Calu3 (cell line): ENCODE measurements at regions not wholly inside any gene's neighbourhood (a gene's known extent, or its start where the extent isn't known, plus 50 kb on each side); places are given as distances from the start of the nearest gene placed in this dataset.

Experiments
- BruUV-seq: library from RNA; stranded (reverse); fragments of 400-500 nt; replicated peaks from 2 replicates; lab custom pipeline; 2021; lab: Mats Ljungman, UMichigan
- CTCF ChIA-PET: fragments of 300-600 bp; sonication (Branson Sonifier 250); formaldehyde crosslinking; loops from one replicate; lab custom pipeline; 2022; ENCODE audit warnings: antibody characterized with exemption; lab: Charles Lee
- DNase-seq: peaks from one replicate; pipeline ENCODE4 v3.0.0; 2022
- H3K27ac Mint-ChIP-seq: one replicate; pipeline ENCODE4 v1.8.0; 2022; ENCODE audit warnings: mixed read lengths; ENCODE audit not compliant: unreplicated experiment
- H3K27me3 Mint-ChIP-seq: one replicate; pipeline ENCODE4 v1.8.0; 2022; ENCODE audit warnings: mixed read lengths; ENCODE audit not compliant: unreplicated experiment
- H3K36me3 Mint-ChIP-seq: one replicate; pipeline ENCODE4 v1.8.0; 2022; ENCODE audit warnings: mild to moderate bottlenecking, moderate library complexity, mixed read lengths; ENCODE audit not compliant: insufficient read depth, unreplicated experiment
- H3K4me1 Mint-ChIP-seq: one replicate; pipeline ENCODE4 v1.8.0; 2022; ENCODE audit warnings: mild to moderate bottlenecking, low read depth, mixed read lengths; ENCODE audit not compliant: unreplicated experiment
- H3K4me3 Mint-ChIP-seq: one replicate; pipeline ENCODE4 v1.8.0; 2022; ENCODE audit warnings: mild to moderate bottlenecking, low read depth, moderate library complexity, mixed read lengths; ENCODE audit not compliant: unreplicated experiment
- H3K9me3 Mint-ChIP-seq: one replicate; pipeline ENCODE4 v1.8.0; 2022; ENCODE audit warnings: low read depth, mixed read lengths; ENCODE audit not compliant: unreplicated experiment
- CTCF ChIP-seq: fragments of 200-600 bp; IDR thresholded peaks from one replicate; pipeline ENCODE4 v1.8.0; 2022; ENCODE audit warnings: antibody characterized with exemption; ENCODE audit not compliant: unreplicated experiment
- intact Hi-C: fragments of 100-400 bp; cut with micrococcal nuclease; formaldehyde crosslinking; loops from one replicate; pipeline ENCODE4 v1.10.0; 2022; ENCODE audit not compliant: unreplicated experiment

GRCh38 chr7:130913639-130914553 is 179.9 kb upstream of the KLF14 start:
- Mint-ChIP-seq H3K9me3 (no peaks in the 10 kb centered on the region), H3K27ac (peak overlapping the region; percentile 97), H3K27me3 (no peaks in the 10 kb centered on the region), H3K4me3 (peak overlapping the region; percentile 94), H3K36me3 (peaks cover 98% of the 10 kb centered on the region), H3K4me1 (peaks cover 58% of the 10 kb centered on the region)
- DNase-seq, result no peak
- TF ChIP-seq CTCF, result no peak
- TSS peak; percentile 70 for BruUV-seq
- CTCF ChIA-PET, result interaction anchor here (0.7 to 2.9 kb wide), 18 partner anchors 8 to 83 kb away, joined by 3 to 25 read pairs (median 6); no protein-coding TSS in a partner anchor
- intact Hi-C loops, result loop anchor here (1.0 to 2.0 kb wide), 2 partner anchors 10 to 13 kb away; no protein-coding TSS in a partner anchor

GRCh38 chr7:130914554-130915294 is 180.7 kb upstream of the KLF14 start:
- no peaks in the 10 kb centered on the region for H3K27me3 Mint-ChIP-seq
- TF ChIP-seq CTCF, result no peak
- intact Hi-C loops, result loop anchor here (1.0 kb wide), 1 partner anchor 25 kb away; no protein-coding TSS in a partner anchor
- peaks cover 96% of the 10 kb centered on the region for H3K36me3 Mint-ChIP-seq
- peaks cover 57% of the 10 kb centered on the region for H3K4me1 Mint-ChIP-seq
- no TSS peak for BruUV-seq
- H3K9me3 Mint-ChIP-seq, result no peaks in the 10 kb centered on the region
- no peak for DNase-seq
- H3K4me3 Mint-ChIP-seq, result peak overlapping the region; percentile 94
- CTCF ChIA-PET, result interaction anchor here (0.6 to 1.9 kb wide), 6 partner anchors 11 to 25 kb away, joined by 4 to 8 read pairs (median 5); no protein-coding TSS in a partner anchor
- H3K27ac Mint-ChIP-seq, result peak overlapping the region; percentile 97

- H3K4me3 Mint-ChIP-seq, result peak overlapping the region; percentile 61
- CTCF ChIA-PET, result interaction anchor here (0.6 to 1.0 kb wide), 4 partner anchors 11 to 29 kb away, joined by 3 to 6 read pairs (median 5); no protein-coding TSS in a partner anchor
- no TSS peak for BruUV-seq
- no peak for DNase-seq
- H3K4me1 Mint-ChIP-seq, result peaks cover 75% of the 10 kb centered on the region
- no peaks in the 10 kb centered on the region for H3K27me3 Mint-ChIP-seq
- no peaks in the 10 kb centered on the region for H3K9me3 Mint-ChIP-seq
- intact Hi-C loops, result no loop called here
- peak overlapping the region; percentile 97 for H3K27ac Mint-ChIP-seq
- H3K36me3 Mint-ChIP-seq, result peaks cover 89% of the 10 kb centered on the region
- no peak for TF ChIP-seq CTCF
Measured at GRCh38 chr7:130917669-130918128, 183.7 kb upstream of the KLF14 start.
